Medulla oblongata (tissue), 1 donor: ENCODE measurements at regions not wholly inside any gene's neighbourhood (a gene's known extent, or its start where the extent isn't known, plus 50 kb on each side); places are given as distances from the start of the nearest gene placed in this dataset.
"Not testable (repeated sequence)": the region's sequence is repeated elsewhere in the genome, so short reads cannot be mapped to it uniquely, and the experiment has no call there.

ENCODE experiments used
- DNase-seq: peaks from one replicate; pipeline ENCODE4 v3.0.0-alpha.2; 2015; ENCODE audit errors: extremely low spot score

DNA sequence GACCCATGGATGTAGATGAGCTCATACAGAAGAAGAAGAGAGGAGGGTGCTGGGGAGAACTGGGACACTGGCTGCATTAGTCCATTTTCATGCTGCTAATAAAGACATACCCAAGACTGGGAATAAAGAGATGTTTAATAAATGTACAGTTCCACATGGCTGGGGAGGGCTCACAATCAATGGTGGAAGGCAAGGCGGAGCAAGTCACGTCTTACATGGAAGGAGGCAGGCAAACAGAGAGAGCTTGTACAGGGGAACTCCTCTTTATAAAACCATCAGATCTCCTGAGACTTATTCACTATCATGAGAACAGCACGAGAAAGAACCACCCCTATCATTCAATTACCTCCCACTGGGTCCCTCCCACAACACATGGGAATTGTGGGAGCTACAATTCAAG is 625.5 kb downstream of the MATN1 start:
- DNase-seq = not testable (repeated sequence)

DNA sequence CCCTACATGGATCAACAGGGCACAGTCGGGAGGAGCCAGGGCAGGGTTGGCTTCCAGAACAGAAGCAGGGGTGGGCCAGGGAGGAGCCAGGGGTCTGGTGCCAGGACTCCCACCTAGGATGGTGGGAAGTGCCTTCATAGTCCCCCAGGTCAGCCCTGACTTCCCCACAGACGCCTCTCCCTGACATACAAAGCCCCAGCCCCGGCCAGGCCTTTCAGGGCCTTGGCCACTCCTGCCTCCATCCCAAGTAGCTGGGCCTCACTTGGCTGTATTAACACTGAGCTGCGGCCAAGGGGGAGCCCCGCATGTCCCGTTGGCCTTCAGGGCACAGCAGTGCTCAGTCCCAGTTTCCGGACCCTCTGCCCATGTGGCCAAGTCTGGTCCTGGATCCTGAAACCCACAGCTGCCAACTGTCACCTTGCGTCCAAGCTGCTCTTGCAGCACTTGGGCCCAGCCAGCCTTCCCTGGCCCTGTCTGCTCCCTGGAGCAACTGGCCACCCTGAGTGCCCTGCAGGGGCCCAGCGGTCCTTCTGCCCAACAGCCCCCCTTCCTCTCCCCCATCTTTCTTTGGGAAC is 627.8 kb downstream of the MATN1 start:
- no peak for DNase-seq

DNA sequence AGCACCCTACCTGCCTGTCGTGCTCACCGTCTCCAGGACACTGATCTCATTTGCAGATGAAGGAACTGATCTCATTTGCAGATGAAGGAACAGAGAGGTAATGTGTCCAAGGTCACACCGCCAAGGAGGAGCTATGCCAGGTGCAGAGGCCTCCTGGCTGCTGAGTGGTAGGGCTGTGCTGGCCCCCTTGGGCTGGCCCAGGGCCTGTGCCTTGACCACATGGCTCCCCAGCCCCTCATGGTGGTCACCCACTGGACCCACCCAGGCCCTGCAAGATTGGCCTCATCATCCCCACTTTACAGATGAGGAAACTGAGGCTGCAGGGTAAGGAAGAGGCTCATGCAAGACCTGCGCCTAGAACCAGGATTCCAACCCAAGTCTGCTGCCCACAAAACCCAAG is 628.3 kb downstream of the MATN1 start:
- DNase-seq = no peak

DNA sequence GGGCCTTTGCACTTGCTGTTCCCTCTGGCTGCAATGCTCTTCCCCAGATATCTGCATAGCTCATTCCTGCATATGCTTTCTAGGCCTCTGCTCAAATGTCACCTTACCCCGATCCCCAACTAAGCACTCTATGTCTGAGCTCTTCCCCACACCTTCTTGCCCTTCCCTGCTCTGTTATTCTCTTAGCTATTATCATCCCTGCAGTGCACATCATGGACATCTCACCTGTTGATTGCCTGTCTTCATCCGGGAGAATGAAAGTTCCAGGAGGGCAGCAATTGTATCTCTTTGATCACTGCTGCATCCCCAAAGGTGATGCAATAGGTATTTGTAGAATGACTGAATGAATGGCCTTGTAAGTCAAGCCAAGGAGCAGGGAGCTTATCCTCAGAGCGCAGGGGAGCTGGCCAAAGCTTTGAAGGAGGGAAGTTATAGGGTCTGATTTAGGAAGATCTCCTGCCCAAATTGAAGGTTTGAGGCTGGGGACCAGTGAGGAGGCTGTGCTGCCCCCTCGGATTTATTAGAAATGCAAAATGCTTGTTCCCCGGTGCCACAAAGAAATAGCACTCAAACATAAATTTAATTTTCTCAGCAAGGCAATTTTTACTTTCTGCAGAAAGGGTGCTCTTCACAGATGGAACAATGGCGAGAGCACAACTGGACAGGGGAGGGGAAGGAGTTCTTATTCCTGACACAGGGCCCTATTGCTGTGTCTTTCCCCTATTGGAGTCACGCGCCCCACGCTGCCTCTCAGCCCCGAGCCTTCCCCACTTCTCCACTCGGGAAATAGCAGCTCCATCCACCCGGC is 631.1 kb downstream of the MATN1 start:
- DNase-seq = no peak

DNA sequence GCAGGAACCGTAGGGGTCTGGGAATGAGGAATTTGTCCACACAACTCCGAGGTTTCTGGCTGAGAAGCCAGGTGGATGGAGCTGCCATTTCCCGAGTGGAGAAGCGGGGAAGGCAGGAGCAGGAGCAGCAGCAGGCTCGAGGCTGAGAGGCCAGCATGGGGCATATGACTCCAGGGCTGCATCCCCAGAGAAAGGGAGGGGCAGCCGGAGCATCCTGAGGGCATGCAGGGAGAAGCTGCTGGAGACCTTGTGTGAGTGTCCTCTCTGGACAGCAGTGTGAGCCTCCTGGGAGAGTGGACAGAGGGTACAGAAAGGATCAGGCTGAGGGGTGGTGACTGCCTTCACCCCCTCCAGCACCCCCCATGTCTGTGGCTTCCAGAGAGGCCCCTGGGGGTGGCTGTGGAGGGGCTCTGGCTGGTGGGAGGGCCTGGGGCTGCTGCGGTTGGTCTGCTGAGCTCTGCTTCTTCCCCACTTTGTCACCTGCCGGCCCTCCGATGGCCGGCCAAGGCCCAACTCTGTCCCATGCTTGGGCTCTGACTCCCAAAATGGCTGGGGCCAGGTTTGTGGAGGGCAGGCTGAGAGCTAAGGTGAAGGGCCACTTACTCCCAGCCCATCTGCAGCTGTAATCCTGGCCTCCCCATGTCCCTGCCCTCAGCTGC is 633.1 kb downstream of the MATN1 start:
- DNase-seq = no peak

DNA sequence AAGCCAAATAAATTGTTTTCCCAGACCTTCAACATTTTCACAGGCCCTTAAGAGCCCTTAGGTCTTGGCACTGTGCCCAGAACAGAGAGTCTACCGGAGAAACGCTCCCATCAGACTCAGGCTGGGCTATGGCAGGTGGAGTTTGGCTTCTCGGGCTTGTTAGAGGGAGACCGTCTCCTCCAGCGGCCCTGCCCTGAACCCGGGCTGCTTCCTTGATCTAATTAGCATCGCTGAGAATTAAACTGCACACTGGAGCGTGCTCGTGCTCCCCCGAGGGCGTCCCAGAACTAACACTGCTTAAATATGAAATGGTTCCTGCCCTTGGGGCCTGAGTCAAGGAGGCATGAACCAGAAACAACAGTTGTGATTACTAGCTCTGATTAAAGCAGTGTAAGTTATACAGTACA is 634.4 kb downstream of the MATN1 start:
- DNase-seq = no peak

DNA sequence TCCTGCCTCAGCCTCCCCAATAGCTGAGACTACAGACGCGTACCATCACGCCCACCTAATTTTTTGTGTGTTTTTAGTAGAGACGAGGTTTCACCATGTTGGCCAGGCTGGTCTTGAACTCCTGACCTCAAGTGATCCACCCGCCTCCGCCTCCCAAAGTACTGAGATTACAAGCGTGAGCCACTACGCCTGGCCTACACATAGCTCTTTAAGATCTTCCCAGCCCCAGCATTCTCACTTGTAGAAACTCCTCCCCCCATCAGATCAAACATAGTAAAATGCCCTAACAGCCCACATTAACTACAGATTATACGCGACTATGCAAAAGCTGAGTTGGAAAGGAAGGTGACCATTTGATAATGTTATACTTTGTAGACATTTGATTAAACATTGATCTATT is 634.8 kb downstream of the MATN1 start:
- no peak for DNase-seq

DNA sequence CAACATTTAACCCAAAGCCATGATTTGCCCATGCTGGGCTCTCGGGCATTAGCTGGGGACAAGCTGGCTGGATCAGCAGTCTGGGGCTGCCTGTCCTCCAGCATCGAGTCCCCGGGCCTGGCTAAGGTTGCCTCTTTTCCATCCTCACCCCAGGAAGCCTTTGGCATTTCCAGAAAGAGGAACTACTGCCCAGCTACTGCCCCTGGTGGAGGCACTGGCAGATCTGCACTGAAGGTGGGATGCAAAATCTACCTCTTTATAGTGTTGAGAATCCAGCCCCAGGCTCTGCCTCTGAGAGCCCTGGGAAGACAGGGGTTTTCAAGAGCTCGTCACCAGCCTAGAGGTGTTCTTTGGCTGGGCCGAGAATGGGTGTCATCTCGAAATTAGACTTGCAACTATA is 635.9 kb downstream of the MATN1 start:
- DNase-seq = no peak

DNA sequence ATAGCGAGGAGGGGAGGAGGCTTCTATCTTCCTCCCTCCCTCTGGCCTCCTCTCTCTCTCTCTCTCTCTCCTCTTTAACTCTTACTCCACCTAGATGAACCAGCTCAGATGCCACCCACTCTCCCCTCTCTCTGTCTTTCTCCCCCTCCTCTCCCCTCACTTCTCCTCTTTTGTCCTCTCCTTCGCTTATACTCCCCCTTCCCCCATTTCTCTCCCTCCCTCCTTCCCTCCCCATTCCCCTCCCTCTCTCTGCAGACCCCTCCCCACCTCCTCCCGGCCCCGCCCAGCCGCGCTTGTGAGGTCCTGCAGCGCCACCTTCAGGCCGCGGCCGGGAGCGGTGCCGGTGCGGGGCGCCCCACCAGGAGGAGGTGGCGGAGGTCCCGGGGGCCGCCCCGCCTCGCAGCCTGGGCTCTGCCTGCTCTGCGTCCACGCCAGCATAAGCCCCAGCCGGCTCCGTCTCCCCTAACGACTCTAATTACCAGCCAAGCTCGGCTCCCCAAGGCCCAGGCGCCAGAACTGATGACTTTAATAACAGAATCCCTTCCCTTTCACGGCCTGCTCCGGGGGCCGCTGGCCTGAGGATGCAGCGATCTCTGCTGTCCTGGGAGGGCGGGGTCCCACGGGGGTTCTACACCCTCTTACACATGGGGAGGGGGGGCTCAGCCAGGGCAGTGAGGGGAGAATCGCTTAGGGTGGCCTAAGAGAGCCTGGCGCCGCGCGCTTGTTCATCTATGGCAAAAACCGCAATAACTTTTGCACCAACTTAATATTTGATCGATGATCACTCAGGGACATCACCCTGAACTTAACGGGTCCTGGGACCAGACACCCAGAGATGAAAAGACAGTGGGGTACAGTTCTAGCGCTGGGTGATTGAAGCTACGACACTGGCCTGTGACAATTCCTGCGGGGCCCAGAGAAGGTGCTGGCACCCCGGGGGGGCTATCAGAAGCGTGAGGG is 637.3 kb downstream of the MATN1 start:
- peak; percentile 27 for DNase-seq

DNA sequence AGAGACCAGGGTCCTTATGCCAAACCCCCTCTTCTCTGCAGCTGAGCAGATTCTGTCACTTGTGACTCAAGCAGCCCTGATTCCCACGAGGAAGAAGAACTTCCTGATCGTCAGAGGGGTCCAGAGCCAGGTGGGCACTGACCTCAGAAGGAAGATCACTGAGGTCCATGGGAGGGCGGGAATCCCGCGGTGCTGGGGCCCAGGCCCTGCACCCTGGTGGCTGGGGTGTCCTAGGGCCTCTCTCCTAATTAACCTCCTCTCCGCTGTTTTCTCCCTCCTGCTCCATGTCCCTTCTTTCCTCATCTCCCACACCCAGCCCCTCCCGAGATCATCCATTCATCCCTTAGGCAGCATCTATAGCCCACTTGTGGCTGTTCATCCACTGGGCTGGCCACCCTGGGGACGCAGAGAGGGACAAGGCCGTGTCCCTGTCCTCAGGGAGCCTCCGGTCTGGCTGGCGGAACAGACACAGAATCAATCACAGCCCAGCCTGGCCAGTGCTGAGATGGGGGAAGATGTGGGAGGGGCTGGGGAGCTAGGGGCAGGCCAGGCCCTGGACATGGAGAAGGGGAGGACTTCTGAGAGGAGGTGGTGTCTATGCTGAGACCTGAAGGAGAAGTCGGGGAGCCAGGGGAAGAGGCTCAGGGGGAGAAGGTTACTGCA is 638.3 kb downstream of the MATN1 start:
- DNase-seq = no peak

DNA sequence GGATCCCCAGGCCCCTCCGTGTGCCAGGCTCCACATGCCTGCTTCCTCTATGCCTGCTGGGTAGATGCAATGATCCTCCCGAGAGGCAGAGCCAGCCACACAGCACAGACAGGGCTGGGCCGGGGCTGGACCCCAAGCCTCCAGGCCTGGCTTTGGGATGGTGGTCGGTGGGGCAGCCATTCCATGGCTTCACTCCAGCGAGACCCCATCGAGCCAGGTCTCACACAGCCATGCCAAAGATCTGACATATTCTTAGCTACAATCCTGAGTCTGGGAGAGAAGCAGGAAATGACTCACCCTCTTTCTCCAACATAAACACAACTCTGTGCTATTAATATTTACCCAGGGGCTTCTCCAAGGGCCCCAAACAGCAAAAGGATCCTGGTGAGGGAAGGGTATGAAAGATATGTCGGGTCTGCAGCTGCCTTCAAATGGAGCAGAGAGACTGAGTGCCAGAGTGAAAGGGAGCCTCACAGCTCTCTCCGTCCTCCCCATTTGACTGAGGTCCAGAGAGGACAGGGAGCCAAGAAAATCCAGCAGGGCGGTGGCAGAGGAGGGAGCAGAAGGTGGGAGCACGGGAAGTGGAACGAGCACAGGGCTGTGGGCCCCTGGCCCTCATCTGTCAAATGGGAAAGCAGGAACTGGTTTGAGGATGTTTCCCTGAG is 639.5 kb downstream of the MATN1 start:
- DNase-seq = no peak

DNA sequence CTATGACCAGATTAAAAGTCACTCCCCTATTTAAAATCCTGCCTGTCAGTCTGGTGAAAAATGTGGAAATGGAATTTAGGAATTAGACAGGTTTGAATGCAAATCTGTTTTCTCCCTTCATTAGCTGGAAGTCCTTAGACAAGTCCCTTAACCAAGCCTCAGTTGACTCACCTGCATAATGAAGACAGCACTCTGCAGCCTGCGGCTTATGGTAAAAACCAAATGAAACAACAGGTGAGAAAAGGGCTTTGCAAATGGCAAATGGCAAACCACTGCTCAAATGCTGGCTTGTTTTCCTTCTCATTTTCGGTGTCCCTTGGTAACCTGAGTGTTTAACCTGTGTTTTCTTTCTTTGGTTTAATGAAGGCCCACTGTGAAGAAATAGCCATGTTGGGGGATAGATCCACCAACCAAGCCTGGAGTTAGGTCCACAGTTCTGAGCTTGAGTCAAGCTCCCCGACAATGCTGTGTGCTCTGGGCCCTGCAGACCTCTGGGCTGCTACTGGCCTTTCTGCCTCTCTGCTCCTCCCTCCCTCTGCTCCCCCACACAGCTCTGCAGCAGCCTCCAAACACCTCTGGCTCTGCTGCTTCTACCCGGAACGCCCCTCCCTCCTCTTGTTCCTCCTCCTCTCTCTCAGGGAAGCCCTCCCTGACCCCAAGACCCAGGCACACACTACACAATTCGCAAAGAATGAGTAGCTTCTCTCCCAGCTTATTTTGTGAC is 641.8 kb downstream of the MATN1 start:
- DNase-seq = no peak

DNA sequence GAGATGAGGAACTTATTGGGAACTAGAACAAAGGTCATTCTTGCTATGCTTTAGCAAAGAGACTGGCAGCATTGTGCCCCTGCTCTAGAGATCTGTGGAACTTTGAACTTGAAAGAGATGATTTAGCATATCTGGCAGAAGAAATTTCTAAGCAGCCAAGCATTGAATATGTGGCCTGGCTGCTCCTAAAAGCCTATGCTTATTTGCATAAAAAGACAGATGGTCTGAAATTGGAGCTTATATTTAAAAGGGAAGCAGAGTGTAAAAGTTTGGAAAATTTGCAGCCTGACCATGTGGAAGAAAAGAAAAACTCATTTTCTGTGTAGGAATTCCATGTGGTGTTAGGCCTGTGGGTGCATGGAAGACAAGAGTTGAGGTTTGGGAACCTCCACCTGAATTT is 647.5 kb downstream of the MATN1 start:
- DNase-seq = not testable (repeated sequence)

DNA sequence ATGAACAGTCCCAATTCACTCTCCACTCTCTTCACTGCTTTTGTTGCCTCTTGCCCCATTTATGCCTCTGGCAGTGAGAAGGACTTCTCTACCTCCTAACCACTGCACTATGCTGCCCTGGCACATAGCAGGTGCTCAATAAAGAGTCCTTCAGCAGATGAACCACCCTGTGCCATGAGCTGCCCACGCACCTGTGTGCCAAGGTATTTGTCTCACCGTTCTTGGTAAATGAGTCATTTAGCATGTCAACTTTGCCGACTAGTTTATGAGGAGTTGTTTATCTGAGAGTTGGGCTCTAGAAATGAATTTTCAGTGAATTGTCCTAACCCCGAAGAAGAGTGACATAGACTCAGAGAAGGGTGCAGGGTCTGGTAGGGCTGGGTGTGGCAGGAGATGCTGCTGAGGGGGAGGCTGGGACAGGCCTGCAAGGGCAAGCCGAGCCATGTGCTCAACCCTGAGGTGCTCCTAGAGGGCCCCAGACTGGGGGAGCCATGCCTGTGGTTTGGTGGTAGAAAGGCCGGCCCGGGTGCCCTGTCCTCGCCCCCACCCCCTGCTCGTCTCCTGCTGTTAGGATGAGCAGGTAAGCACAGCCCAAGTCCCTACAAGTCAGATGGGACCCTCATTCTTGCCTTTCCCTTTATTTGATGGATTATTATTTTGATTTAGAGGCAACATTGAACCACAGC is 654.5 kb downstream of the MATN1 start:
- no peak for DNase-seq

DNA sequence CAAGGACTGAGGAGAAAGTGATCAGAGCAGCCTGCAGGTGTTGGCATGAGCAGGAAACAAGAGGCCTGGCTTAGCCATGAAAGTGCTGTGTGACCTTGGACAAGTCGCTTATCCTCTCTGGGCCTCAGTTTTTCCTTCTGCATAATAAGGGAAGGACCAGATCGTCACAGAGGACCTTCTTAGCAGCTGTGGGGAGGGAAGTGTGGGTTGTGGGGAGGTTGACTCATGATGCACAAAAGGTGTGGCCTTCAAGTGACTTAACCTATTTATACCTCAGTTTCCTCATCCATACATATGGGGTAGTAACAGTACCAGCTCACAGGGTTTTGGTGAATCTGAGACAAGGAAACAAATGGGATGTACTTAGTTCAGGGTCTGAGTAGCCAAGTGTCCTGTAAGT is 658.8 kb downstream of the MATN1 start:
- DNase-seq = no peak

DNA sequence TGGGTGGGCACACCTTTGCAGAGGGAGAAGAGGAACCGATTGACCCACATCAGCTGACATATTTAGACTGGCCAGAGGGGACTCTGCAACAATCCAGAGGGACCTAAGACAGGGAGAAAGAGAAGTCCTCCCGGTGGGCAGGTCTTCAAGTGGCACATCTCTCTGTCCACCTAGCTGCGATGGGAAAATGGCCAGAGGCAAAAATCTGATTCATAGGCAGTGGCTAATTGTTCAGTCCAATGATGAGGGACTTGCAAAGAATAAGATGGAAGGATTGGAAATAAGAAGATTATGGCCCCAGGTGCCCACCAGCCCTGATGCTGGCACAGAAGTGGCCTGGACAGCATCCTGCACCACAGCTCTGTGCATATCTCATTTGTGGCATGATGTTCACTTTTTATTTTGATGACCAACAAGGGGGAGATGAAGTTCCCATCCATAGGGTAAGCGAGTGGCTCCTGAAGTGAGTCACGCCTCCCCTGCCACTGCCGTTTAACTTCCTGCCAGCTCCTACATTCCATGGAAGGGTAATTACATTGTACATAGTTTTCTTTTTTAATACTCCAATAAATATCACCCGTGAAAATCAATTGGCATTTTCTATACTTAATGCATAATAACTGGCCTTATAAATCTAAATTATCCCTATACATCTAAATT is 659.6 kb downstream of the MATN1 start:
- no peak for DNase-seq

DNA sequence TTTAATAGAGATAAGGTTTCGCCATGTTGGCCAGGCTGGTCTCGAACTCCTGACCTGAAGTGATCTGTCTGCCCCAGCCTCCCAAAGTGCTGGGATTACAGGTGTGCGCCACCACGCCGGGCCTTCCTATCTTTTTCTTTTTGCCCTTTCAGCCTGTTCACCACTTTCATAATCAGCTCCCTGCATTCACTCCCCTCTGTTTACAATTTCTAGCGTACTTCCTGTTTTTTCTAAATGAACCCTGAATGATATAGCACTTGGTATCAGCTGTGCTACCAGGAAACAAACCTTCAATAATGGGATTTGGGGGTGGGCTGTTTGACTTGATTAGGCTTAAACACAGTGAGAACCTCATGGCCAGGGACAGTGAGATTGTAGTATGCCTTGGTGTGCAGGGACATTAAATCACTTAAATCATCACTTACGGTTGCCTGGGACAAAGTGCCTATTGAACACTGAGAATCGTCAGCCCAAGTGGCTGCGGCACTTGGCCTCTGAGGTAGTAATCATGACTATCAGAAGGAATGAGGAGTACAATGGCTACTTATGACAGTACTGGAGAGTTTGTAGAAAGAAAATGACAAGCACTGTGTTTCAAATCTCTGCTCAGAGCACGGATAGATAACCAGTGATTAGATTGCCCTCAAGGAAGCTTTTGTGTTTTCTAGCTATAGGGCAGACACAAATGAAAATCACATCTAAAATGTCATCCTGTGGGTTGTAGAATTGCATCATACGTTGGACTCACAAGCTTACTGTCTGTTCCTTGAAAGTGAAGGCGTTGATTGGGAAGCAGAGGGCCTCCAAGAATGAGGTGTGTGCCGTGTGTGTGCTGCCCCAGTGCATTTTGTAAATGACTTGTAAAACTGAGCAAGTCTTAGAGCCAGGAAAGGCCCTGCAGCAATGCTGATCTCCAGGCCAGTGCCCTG is 661.8 kb downstream of the MATN1 start:
- no peak for DNase-seq

DNA sequence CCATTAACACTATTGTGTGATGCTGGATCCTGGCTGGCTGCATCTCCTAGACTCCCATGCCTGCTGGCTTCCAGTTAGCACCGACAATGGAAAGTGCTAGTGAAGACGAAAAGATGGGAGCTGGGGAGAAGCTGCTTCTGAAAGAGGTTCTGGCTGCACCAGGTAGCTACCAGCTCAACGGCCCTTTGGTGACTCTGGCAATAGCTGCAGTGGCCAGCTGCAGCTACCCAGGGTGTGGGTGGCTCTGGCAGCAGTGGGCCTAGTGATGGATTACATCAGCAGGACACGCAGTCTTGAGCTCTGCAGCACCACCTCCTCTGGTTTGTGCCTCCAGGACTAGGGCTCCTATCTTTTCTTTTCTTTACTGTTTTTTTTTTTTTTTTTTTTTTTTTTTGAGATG is 662.6 kb downstream of the MATN1 start:
- no peak for DNase-seq
